Uterus (tissue), 3 donors: ENCODE measurements at regions not wholly inside any gene's neighbourhood (a gene's known extent, or its start where the extent isn't known, plus 50 kb on each side); places are given as distances from the start of the nearest gene placed in this dataset.

Experiments
- DNase-seq, 2 donors: peaks; one replicate each; pipeline ENCODE4 v3.0.0-alpha.2; 2019 to 2020
- H3K27ac ChIP-seq, 2 donors: fragments of 200-600 bp; sonication (generic); 1 replicate in 1 of 2; 2 replicates in 1 of 2; pipeline ENCODE4 v1.5.1; 2016 to 2018
- H3K27me3 ChIP-seq, 2 donors: fragments of 200-600 bp; sonication (generic); one replicate each; pipeline ENCODE4 v1.5.1; 2018 to 2019; ENCODE audit warnings: control low read depth in 1 of 2
- H3K36me3 ChIP-seq, 2 donors: fragments of 200-600 bp; sonication (generic); one replicate each; pipeline ENCODE4 v1.5.1; 2019; ENCODE audit warnings: control low read depth in 1 of 2
- H3K4me1 ChIP-seq, 2 donors: fragments of 200-600 bp; sonication (generic); one replicate each; pipeline ENCODE4 v1.5.1; 2018 to 2019; ENCODE audit warnings: control low read depth in 1 of 2
- H3K4me3 ChIP-seq, 2 donors: fragments of 200-600 bp; sonication (generic); 1 replicate in 1 of 2; 2 replicates in 1 of 2; pipeline ENCODE4 v1.5.1; 2018 to 2019; ENCODE audit warnings: mild to moderate bottlenecking in 1 of 2
- H3K9me3 ChIP-seq, 2 donors: fragments of 200-600 bp; sonication (generic); one replicate each; pipeline ENCODE4 v1.5.1; 2019; ENCODE audit warnings: control low read depth in 1 of 2
- POLR2A ChIP-seq, 2 donors: fragments of 450-650 bp; IDR thresholded peaks; one replicate each; pipeline ENCODE4 v1.6.1; 2016; ENCODE audit warnings: antibody characterized with exemption in 2 of 2, mild to moderate bottlenecking in 1 of 2, moderate library complexity in 1 of 2
- intact Hi-C: fragments of 100-400 bp; cut with DNase I; formaldehyde crosslinking; loops from one replicate; pipeline ENCODE4 v1.15.1; 2023; ENCODE audit warnings: low total_unique reads
- TF ChIP-seq, protein P1 (sequence below), 4 experiments: fragments of 200-600 bp in 2 of 4; fragments of 450-650 bp in 2 of 4; sonication (generic) in 2 of 4; IDR thresholded peaks; one replicate each; pipeline ENCODE4 v1.5.1; 2016 to 2019; ENCODE audit warnings: antibody characterized with exemption in 4 of 4, mild to moderate bottlenecking in 2 of 4, moderate library complexity in 1 of 4
- donor health status: DM: yes; HTN: yes; CAD: no.

DNA sequence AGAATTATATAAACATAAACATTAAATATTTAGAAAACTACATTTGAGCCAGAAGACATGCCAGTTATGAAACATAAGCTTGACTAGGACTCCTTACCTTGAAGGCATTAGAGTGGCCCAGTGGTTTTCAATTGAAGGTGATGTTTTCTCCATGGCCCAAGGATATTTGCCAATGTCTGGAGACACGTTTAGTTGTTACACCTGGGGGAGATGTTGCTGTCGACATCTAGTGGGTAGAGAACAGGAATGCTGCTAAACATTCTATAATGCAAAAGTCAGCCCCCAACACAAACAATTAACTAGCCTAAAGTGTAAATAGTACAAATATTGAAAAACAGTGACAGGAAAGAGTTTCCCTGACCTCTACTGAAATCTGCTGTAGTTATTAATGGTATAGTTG is 200.9 kb upstream of the HS3ST5 start:
- no peaks in the 10 kb centered on the region for H3K9me3 ChIP-seq
- intact Hi-C loops: no loop called here
- no peak for TF ChIP-seq POLR2A (IDR thresholded peaks at IDR 0.05)
- TF ChIP-seq, protein P1, sequence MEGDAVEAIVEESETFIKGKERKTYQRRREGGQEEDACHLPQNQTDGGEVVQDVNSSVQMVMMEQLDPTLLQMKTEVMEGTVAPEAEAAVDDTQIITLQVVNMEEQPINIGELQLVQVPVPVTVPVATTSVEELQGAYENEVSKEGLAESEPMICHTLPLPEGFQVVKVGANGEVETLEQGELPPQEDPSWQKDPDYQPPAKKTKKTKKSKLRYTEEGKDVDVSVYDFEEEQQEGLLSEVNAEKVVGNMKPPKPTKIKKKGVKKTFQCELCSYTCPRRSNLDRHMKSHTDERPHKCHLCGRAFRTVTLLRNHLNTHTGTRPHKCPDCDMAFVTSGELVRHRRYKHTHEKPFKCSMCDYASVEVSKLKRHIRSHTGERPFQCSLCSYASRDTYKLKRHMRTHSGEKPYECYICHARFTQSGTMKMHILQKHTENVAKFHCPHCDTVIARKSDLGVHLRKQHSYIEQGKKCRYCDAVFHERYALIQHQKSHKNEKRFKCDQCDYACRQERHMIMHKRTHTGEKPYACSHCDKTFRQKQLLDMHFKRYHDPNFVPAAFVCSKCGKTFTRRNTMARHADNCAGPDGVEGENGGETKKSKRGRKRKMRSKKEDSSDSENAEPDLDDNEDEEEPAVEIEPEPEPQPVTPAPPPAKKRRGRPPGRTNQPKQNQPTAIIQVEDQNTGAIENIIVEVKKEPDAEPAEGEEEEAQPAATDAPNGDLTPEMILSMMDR (IDR thresholded peaks at IDR 0.05): no peak

DNA sequence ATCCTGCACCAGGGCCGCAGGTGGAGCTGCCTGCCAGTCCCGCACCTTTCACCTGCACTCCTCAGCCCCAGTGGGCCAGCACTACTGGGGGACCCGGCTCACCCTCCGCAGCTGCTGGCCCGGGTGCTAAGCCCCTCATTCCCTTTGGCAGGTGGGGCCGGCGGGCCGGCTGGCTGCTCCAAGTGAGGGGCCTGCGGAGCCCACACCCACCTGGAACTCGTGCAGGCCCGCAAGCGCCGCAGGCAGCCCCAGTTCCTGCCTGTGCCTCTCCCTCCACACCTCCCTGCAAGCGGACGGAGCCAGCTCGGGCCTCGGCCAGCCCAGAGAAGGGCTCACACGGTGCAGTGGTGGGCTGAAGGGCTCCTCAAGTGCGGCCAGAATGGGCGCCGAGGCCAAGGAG is 199.0 kb upstream of the HS3ST5 start:
- Histone ChIP-seq H3K4me3 (no peak overlapping the region), H3K4me1 (no peaks in the 10 kb centered on the region), H3K27ac (no peak overlapping the region), H3K9me3 (no peaks in the 10 kb centered on the region), H3K27me3 (no peaks in the 10 kb centered on the region), H3K36me3 (no peaks in the 10 kb centered on the region)
- intact Hi-C loops: no loop called here
- TF ChIP-seq, protein P1 (IDR thresholded peaks at IDR 0.05): no peak
- TF ChIP-seq POLR2A (IDR thresholded peaks at IDR 0.05): no peak
- no peak for DNase-seq

More for the DNA sequence above, 200.9 kb upstream of the HS3ST5 start:
- no peak overlapping the region for H3K4me3 ChIP-seq
- H3K4me1 ChIP-seq: no peaks in the 10 kb centered on the region
- H3K27me3 ChIP-seq: no peaks in the 10 kb centered on the region
- DNase-seq: no peak
- no peak overlapping the region for H3K27ac ChIP-seq
- H3K36me3 ChIP-seq: no peaks in the 10 kb centered on the region

DNA sequence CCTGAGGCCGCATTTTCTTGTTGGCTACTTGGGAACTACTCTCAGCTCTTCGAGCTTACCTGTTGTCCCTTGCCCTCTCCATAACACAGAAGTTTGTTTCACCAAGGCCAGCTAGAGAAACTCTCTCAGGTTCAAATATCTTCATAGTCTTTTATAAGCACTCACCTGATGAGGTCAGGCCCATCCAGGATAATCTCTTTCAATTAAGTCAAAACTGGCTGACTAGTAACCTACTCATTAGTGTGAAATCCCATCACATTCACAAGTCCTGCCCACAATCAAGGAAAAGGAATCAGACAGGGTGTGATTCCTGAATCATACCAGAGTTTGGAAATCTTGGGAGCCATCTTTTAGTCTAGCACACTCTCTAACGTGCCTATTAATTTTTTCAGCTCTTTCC is 195.2 kb upstream of the HS3ST5 start:
- H3K4me1 ChIP-seq: no peaks in the 10 kb centered on the region
- no peaks in the 10 kb centered on the region for H3K36me3 ChIP-seq
- intact Hi-C loops: no loop called here
- no peaks in the 10 kb centered on the region for H3K9me3 ChIP-seq
- H3K4me3 ChIP-seq: no peak overlapping the region
- no peak overlapping the region for H3K27ac ChIP-seq
- H3K27me3 ChIP-seq: no peaks in the 10 kb centered on the region
- no peak for DNase-seq
- TF ChIP-seq, protein P1 (IDR thresholded peaks at IDR 0.05): no peak
- no peak for TF ChIP-seq POLR2A (IDR thresholded peaks at IDR 0.05)

DNA sequence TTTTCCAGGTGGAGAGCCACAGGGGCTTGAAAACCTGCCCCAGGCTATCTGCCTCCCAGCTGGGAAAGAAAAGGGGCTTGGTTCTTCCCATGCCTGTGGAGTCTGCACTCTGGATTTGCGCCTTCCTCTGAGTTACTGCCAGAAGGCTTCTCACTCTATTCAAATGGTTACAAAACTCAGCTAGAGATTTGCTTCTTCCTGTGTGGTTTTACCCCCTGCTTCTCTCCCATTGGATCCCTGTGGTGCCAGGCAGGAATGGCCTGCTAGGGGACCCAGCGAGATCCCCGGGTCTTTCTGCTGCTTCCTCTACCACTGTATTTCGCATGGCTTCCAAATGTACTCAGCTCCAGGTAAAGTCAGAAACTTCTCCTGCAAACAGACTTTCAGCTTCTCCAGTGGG is 192.0 kb upstream of the HS3ST5 start:
- Histone ChIP-seq H3K9me3 (no peaks in the 10 kb centered on the region), H3K4me1 (no peaks in the 10 kb centered on the region), H3K4me3 (no peak overlapping the region), H3K36me3 (no peaks in the 10 kb centered on the region), H3K27ac (no peak overlapping the region), H3K27me3 (no peaks in the 10 kb centered on the region)
- intact Hi-C loops: no loop called here
- TF ChIP-seq POLR2A (IDR thresholded peaks at IDR 0.05): no peak
- TF ChIP-seq, protein P1 (IDR thresholded peaks at IDR 0.05): no peak
- no peak for DNase-seq

DNA sequence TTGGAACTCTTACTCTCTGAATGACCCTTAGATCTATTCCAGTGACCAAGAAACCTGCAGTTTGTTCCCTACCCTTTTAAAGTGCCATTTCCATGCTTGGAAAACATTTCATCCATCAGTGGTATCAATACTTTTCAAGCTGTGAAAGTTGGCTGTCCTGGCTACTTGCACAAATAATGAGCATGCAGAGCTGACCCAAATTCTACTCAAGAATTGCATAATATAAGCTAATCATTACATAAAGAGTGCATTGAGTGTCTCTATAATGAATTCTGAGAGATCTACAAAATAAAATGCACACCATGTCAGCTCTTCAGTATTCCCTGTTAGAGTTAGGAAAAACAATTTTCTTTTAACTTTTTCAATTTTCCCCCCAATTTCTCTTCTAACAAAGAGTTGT is 181.3 kb upstream of the HS3ST5 start:
- DNase-seq: no peak
- intact Hi-C loops: no loop called here
- no peaks in the 10 kb centered on the region for H3K9me3 ChIP-seq
- TF ChIP-seq, protein P1 (IDR thresholded peaks at IDR 0.05): no peak
- no peak overlapping the region for H3K27ac ChIP-seq
- no peaks in the 10 kb centered on the region for H3K4me1 ChIP-seq
- no peak overlapping the region for H3K4me3 ChIP-seq
- H3K36me3 ChIP-seq: no peaks in the 10 kb centered on the region
- H3K27me3 ChIP-seq: no peaks in the 10 kb centered on the region
